GM23338 (cell line): ENCODE measurements at regions not wholly inside any gene's neighbourhood (a gene's known extent, or its start where the extent isn't known, plus 50 kb on each side); places are given as distances from the start of the nearest gene placed in this dataset.

Source experiments
- ATAC-seq: fragments of 200-7000 bp; cut with Tn5 transposase; 3 replicates; pipeline ENCODE4 v1.9.1; 2020
- DNase-seq: peaks from one replicate; pipeline ENCODE4 v3.0.0-alpha.2; 2015; ENCODE audit warnings: low spot score
- H2AFZ ChIP-seq: fragments of 200-600 bp; sonication (generic); 2 replicates; pipeline ENCODE4 v1.8.0; 2016; ENCODE audit warnings: antibody characterized with exemption, mild to moderate bottlenecking, moderate library complexity
- H3F3A ChIP-seq: fragments of 200-600 bp; sonication (generic); replicated peaks from 2 replicates; pipeline ENCODE4 v1.8.0; 2017; ENCODE audit warnings: antibody characterized with exemption, mixed run types, low read depth
- H3K27ac ChIP-seq: fragments of 200-600 bp; sonication (generic); 2 replicates; pipeline ENCODE4 v1.6.1; 2016; ENCODE audit warnings: low read depth
- H3K27me3 ChIP-seq: fragments of 200-600 bp; sonication (generic); 2 replicates; pipeline ENCODE4 v1.8.0; 2016; ENCODE audit warnings: mild to moderate bottlenecking, mixed run types, moderate library complexity; ENCODE audit not compliant: insufficient read depth
- H3K36me3 ChIP-seq: fragments of 200-600 bp; sonication (generic); 2 replicates; pipeline ENCODE4 v1.8.0; 2016; ENCODE audit warnings: mild to moderate bottlenecking; ENCODE audit not compliant: insufficient read depth
- H3K4me1 ChIP-seq: fragments of 200-600 bp; sonication (generic); 2 replicates; pipeline ENCODE4 v1.8.0; 2016; ENCODE audit warnings: mild to moderate bottlenecking, moderate library complexity; ENCODE audit not compliant: insufficient read depth
- H3K4me2 ChIP-seq: fragments of 200-600 bp; sonication (generic); 2 replicates; pipeline ENCODE4 v1.7.1; 2017; ENCODE audit warnings: mixed run types
- H3K4me3 ChIP-seq: fragments of 200-600 bp; sonication (generic); 2 replicates; pipeline ENCODE4 v1.6.1; 2016; ENCODE audit warnings: mixed run types
- H3K79me2 ChIP-seq: fragments of 200-600 bp; sonication (generic); replicated peaks from 2 replicates; pipeline ENCODE4 v1.8.0; 2017; ENCODE audit warnings: mild to moderate bottlenecking; ENCODE audit not compliant: insufficient read depth
- H3K9me2 ChIP-seq: fragments of 200-600 bp; sonication (generic); 2 replicates; pipeline ENCODE4 v1.8.0; 2017; ENCODE audit not compliant: insufficient read depth
- H4K20me1 ChIP-seq: fragments of 200-600 bp; sonication (generic); replicated peaks from 2 replicates; pipeline ENCODE4 v1.8.0; 2017; ENCODE audit warnings: mild to moderate bottlenecking; ENCODE audit not compliant: insufficient read depth
- H3K27ac Mint-ChIP-seq: 2 replicates; pipeline ENCODE4 v1.8.0; 2020; ENCODE audit warnings: inconsistent platforms, mild to moderate bottlenecking, moderate library complexity, mixed read lengths
- H3K27me3 Mint-ChIP-seq: 3 replicates; pipeline ENCODE4 v1.8.0; 2022; ENCODE audit warnings: low read depth, mild to moderate bottlenecking, moderate library complexity, mixed read lengths, inconsistent platforms; ENCODE audit not compliant: insufficient read depth, poor library complexity
- H3K36me3 Mint-ChIP-seq: 3 replicates; pipeline ENCODE4 v1.8.0; 2021; ENCODE audit warnings: low read depth, mild to moderate bottlenecking, inconsistent platforms, moderate library complexity, mixed read lengths
- H3K4me1 Mint-ChIP-seq: 3 replicates; pipeline ENCODE4 v1.8.0; 2020; ENCODE audit warnings: mild to moderate bottlenecking, inconsistent platforms, mixed read lengths
- H3K4me3 Mint-ChIP-seq: 3 replicates; pipeline ENCODE4 v1.8.0; 2021; ENCODE audit warnings: moderate library complexity, mild to moderate bottlenecking, inconsistent platforms, mixed read lengths
- H3K9me3 Mint-ChIP-seq: 3 replicates; pipeline ENCODE4 v1.8.0; 2020; ENCODE audit warnings: moderate library complexity, mild to moderate bottlenecking, inconsistent platforms, mixed read lengths
- CREB1 ChIP-seq: fragments of 250-450 bp; sonication (Bioruptor Pico); IDR thresholded peaks from 2 replicates; pipeline ENCODE4 v1.5.0; 2020; ENCODE audit warnings: low read depth, mild to moderate bottlenecking, moderate library complexity
- EZH2 ChIP-seq: fragments of 200-600 bp; sonication (generic); IDR thresholded peaks from one replicate; pipeline ENCODE4 v1.8.0; 2017; ENCODE audit warnings: antibody characterized with exemption, mild to moderate bottlenecking, low read depth; ENCODE audit not compliant: unreplicated experiment
- EZH2phosphoT487 ChIP-seq: fragments of 200-600 bp; sonication (generic); IDR thresholded peaks from one replicate; pipeline ENCODE4 v1.8.1; 2018; ENCODE audit warnings: antibody characterized with exemption; ENCODE audit not compliant: unreplicated experiment
- JUNB ChIP-seq: IDR thresholded peaks from one replicate; pipeline ENCODE4 v1.6.1; 2016; ENCODE audit warnings: antibody characterized with exemption; ENCODE audit not compliant: unreplicated experiment
- NANOG ChIP-seq: IDR thresholded peaks from 2 replicates; pipeline ENCODE4 v1.6.1; 2016; ENCODE audit warnings: antibody characterized with exemption, borderline replicate concordance
- POLR2AphosphoS5 ChIP-seq: IDR thresholded peaks from 2 replicates; pipeline ENCODE4 v1.6.1; 2016; ENCODE audit warnings: antibody characterized with exemption, low read depth
- REST ChIP-seq: IDR thresholded peaks from one replicate; pipeline ENCODE4 v1.6.1; 2018; ENCODE audit warnings: antibody characterized with exemption; ENCODE audit not compliant: unreplicated experiment
- STAT1 ChIP-seq: IDR thresholded peaks from one replicate; pipeline ENCODE4 v1.6.1; 2016; ENCODE audit warnings: antibody characterized with exemption; ENCODE audit not compliant: unreplicated experiment
- ZNF114 ChIP-seq: fragments of 250-450 bp; sonication (Bioruptor Pico); IDR thresholded peaks from 2 replicates; pipeline ENCODE4 v1.5.0; 2020; ENCODE audit warnings: mild to moderate bottlenecking, moderate library complexity
- ZNF331 ChIP-seq: fragments of 250-450 bp; sonication (Bioruptor Pico); IDR thresholded peaks from 2 replicates; pipeline ENCODE4 v1.5.0; 2020; ENCODE audit warnings: low read depth, mild to moderate bottlenecking, moderate library complexity
- ZNF462 ChIP-seq: fragments of 250-450 bp; sonication (Bioruptor Pico); IDR thresholded peaks from 2 replicates; pipeline ENCODE4 v1.5.0; 2020; ENCODE audit warnings: mild to moderate bottlenecking, moderate library complexity
- TF ChIP-seq, protein P1 (sequence below): IDR thresholded peaks from 2 replicates; pipeline ENCODE4 v1.6.1; 2016; ENCODE audit warnings: antibody characterized with exemption
- TF ChIP-seq, protein P2 (sequence below), 2 experiments: fragments of 200-600 bp in 1 of 2; sonication (generic) in 1 of 2; conservative IDR thresholded peaks; 2 replicates each; pipeline versions ENCODE4 v1.5.1 to v1.6.1; 2016 to 2017; ENCODE audit warnings: antibody characterized with exemption in 2 of 2, low read depth in 2 of 2, mild to moderate bottlenecking in 2 of 2, moderate library complexity in 1 of 2

- H3K9me3 Mint-ChIP-seq, result no peaks in the 10 kb centered on the region
- DNase-seq, result no peak
- ATAC-seq, result no peak
Observed at GRCh38 chr9:20216438-20216837, 405.9 kb downstream of the MLLT3 start.

More at GRCh38 chr9:20216438-20216837, 405.9 kb downstream of the MLLT3 start:
- Histone ChIP-seq H2AFZ (no peak overlapping the region), H3K4me2 (no peak overlapping the region), H3F3A (no peaks in the 10 kb centered on the region), H4K20me1 (no peaks in the 10 kb centered on the region), H3K4me3 (no peak overlapping the region), H3K27ac (no peak overlapping the region), H3K36me3 (no peaks in the 10 kb centered on the region), H3K79me2 (no peaks in the 10 kb centered on the region), H3K27me3 (no peaks in the 10 kb centered on the region), H3K9me2 (no peaks in the 10 kb centered on the region), H3K4me1 (no peaks in the 10 kb centered on the region)
- H3K4me1 Mint-ChIP-seq, result no peaks in the 10 kb centered on the region
- H3K27me3 Mint-ChIP-seq, result no peaks in the 10 kb centered on the region
- no peak overlapping the region for H3K27ac Mint-ChIP-seq
- no peak overlapping the region for H3K4me3 Mint-ChIP-seq
- no peaks in the 10 kb centered on the region for H3K36me3 Mint-ChIP-seq
- TF ChIP-seq ZNF331 (no peak), NANOG (no peak), EZH2phosphoT487 (no peak), CREB1 (CRISPR knock-in tag) (no peak), EZH2 (no peak), REST (no peak), ZNF114 (CRISPR knock-in tag) (no peak), ZNF462 (no peak), STAT1 (no peak), POLR2AphosphoS5 (no peak), JUNB (no peak)
- TF ChIP-seq, protein P1, sequence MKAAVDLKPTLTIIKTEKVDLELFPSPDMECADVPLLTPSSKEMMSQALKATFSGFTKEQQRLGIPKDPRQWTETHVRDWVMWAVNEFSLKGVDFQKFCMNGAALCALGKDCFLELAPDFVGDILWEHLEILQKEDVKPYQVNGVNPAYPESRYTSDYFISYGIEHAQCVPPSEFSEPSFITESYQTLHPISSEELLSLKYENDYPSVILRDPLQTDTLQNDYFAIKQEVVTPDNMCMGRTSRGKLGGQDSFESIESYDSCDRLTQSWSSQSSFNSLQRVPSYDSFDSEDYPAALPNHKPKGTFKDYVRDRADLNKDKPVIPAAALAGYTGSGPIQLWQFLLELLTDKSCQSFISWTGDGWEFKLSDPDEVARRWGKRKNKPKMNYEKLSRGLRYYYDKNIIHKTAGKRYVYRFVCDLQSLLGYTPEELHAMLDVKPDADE, result no peak
- TF ChIP-seq, protein P2, sequence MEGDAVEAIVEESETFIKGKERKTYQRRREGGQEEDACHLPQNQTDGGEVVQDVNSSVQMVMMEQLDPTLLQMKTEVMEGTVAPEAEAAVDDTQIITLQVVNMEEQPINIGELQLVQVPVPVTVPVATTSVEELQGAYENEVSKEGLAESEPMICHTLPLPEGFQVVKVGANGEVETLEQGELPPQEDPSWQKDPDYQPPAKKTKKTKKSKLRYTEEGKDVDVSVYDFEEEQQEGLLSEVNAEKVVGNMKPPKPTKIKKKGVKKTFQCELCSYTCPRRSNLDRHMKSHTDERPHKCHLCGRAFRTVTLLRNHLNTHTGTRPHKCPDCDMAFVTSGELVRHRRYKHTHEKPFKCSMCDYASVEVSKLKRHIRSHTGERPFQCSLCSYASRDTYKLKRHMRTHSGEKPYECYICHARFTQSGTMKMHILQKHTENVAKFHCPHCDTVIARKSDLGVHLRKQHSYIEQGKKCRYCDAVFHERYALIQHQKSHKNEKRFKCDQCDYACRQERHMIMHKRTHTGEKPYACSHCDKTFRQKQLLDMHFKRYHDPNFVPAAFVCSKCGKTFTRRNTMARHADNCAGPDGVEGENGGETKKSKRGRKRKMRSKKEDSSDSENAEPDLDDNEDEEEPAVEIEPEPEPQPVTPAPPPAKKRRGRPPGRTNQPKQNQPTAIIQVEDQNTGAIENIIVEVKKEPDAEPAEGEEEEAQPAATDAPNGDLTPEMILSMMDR (conservative IDR thresholded peaks at IDR 0.05; ENCODE audit: low read depth in 2 of 2), result no peak
